ENCODE measurements at regions not wholly inside any gene's neighbourhood (a gene's known extent, or its start where the extent isn't known, plus 50 kb on each side); places are given as distances from the start of the nearest gene placed in this dataset.

DNA sequence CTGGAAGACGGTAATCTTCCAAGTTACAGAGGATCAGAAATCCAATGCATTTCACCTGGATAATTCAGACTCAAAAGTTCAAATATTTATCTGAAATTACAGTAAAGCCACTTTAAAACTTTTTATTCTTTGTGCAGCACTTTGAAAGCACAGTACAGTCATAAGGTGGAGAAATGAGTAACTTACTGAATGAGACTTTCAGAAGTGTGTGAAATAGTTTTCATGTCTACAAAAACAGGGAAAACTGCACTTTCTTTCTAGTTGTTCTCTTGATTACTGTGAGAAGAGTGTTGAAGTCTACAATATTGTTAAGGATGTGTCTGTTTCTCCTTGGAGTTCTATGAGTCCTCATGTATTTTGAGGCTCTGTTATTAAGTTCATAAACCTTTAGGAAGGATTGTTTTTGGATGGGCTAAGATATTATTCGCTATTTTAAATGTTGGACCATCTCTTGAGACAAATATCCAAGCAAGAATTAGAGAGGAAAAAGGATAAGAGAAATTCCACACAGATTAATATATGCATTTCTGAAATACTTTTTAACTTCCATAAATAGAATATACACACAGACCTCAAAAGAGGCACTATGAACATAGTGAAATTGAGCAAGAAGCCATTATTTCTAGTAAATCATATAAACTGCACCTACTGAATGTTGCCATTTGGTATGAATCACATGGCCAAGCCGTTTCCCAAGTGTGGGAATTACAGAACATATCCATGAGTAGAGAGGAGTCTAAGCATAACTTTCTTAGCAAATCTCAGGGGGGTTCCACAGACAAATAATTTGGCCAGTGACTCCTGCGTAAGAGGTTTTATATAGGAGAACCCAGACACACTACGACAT is 83.6 kb upstream of the PLEKHM1 start:
- TF ChIP-seq YY1 (IDR thresholded peaks at IDR 0.05; ENCODE audit: low read depth): no peak
- TF ChIP-seq NFIC (IDR thresholded peaks at IDR 0.05): no peak
- no peak for TF ChIP-seq CREB1 (IDR thresholded peaks at IDR 0.05; ENCODE audit: low read depth)
- TF ChIP-seq CEBPB (IDR thresholded peaks at IDR 0.05): no peak
- no peak for TF ChIP-seq ZBTB7A (IDR thresholded peaks at IDR 0.05; ENCODE audit: low read depth)
- TF ChIP-seq TCF12 (IDR thresholded peaks at IDR 0.05; ENCODE audit: low read depth): no peak
- no peak for TF ChIP-seq REST (IDR thresholded peaks at IDR 0.05; ENCODE audit: low read depth)
- TF ChIP-seq EP300 (IDR thresholded peaks at IDR 0.05; ENCODE audit: borderline replicate concordance): no peak
- no peak for TF ChIP-seq FOXM1 (IDR thresholded peaks at IDR 0.05; ENCODE audit: borderline replicate concordance, low read depth)
- no peak for TF ChIP-seq USF1 (IDR thresholded peaks at IDR 0.05)
- TF ChIP-seq, protein P1, sequence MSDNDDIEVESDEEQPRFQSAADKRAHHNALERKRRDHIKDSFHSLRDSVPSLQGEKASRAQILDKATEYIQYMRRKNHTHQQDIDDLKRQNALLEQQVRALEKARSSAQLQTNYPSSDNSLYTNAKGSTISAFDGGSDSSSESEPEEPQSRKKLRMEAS (IDR thresholded peaks at IDR 0.05): no peak
- TF ChIP-seq EGR1 (IDR thresholded peaks at IDR 0.05): no peak
- no peak for TF ChIP-seq RAD21 (IDR thresholded peaks at IDR 0.05; ENCODE audit: low read depth)
- TF ChIP-seq TAF1 (IDR thresholded peaks at IDR 0.05; ENCODE audit: low read depth): no peak
- no peak for TF ChIP-seq TEAD4 (IDR thresholded peaks at IDR 0.05)

DNA sequence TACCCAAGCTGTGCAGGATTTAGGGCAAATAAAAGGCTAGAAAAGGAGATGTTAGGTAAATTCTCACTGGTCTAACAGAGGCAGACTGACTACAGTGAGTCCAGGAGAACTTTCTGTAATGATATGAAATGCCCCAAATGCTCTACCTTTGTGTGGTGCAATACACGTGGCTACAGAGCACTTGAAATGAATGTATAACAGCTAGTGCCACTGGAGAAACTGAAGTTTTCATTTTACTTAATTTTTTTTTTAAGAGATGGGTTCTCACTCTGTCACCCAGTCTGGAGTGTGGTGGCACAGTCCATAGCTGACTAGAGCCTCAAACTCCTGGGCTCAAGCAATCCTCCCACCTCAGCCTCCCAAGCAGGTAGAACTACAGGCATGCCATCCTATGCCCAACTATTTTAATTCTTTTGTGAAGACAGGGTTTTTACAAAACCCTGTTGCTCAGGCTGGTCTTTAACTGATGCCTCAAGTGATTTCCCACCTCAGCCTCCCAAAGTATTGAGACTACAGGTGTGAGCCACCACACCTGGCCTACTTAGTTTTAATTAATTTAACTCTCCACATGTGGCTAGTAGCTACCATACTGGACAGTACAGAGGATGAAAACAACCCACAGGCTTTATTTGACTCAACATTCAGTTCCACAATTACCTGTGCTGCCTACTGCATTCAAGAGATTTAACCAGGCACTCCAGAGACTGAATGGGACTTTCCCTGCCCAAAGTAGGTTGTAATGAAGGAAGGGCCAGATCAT is 84.8 kb upstream of the PLEKHM1 start:
- TF ChIP-seq TAF1 (IDR thresholded peaks at IDR 0.05; ENCODE audit: low read depth) (no peak), CREB1 (IDR thresholded peaks at IDR 0.05; ENCODE audit: low read depth) (no peak), RAD21 (IDR thresholded peaks at IDR 0.05; ENCODE audit: low read depth) (no peak), NFIC (IDR thresholded peaks at IDR 0.05) (no peak)
- TF ChIP-seq, protein P1 (IDR thresholded peaks at IDR 0.05): no peak

DNA sequence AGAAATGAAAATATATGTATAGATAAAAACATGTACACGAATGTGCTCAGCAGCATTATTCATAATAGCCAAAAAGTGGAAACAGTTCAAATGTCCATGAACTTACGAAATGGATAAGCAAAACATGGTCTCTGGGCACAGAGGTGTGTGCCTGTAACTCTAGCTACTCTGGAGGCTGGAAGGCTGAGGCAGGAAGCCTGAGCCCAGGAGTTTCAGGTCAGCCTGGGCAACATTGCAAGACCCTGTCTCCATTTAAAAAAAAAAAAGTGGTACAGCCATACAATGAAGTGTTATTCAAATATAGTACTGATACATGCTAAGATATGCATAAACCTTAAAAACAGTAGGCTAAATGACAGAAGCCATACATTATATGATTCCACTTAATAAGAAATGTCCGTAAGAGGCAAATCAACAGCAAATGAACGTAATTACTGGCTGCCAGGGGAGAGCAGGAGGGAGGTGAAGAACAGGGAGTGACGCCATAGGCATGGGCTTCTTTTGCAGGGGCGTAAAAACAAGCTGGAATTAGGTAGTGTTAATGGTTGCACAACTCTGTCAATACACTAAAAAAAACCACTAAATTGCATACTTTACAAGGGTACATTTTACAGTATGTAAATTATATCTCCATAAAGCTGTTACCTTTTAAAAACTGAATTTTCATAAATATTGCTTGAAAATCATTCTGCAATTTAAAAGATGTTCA is 87.2 kb upstream of the PLEKHM1 start:
- TF ChIP-seq REST (IDR thresholded peaks at IDR 0.05; ENCODE audit: low read depth) (no peak), TEAD4 (IDR thresholded peaks at IDR 0.05) (no peak), YY1 (IDR thresholded peaks at IDR 0.05; ENCODE audit: low read depth) (no peak), NFIC (IDR thresholded peaks at IDR 0.05) (no peak), TCF12 (IDR thresholded peaks at IDR 0.05; ENCODE audit: low read depth) (no peak), USF1 (IDR thresholded peaks at IDR 0.05) (no peak), CEBPB (IDR thresholded peaks at IDR 0.05) (no peak), EP300 (IDR thresholded peaks at IDR 0.05; ENCODE audit: borderline replicate concordance) (no peak), ZBTB7A (IDR thresholded peaks at IDR 0.05; ENCODE audit: low read depth) (no peak), EGR1 (IDR thresholded peaks at IDR 0.05) (no peak)
- TF ChIP-seq, protein P1 (IDR thresholded peaks at IDR 0.05): no peak

DNA sequence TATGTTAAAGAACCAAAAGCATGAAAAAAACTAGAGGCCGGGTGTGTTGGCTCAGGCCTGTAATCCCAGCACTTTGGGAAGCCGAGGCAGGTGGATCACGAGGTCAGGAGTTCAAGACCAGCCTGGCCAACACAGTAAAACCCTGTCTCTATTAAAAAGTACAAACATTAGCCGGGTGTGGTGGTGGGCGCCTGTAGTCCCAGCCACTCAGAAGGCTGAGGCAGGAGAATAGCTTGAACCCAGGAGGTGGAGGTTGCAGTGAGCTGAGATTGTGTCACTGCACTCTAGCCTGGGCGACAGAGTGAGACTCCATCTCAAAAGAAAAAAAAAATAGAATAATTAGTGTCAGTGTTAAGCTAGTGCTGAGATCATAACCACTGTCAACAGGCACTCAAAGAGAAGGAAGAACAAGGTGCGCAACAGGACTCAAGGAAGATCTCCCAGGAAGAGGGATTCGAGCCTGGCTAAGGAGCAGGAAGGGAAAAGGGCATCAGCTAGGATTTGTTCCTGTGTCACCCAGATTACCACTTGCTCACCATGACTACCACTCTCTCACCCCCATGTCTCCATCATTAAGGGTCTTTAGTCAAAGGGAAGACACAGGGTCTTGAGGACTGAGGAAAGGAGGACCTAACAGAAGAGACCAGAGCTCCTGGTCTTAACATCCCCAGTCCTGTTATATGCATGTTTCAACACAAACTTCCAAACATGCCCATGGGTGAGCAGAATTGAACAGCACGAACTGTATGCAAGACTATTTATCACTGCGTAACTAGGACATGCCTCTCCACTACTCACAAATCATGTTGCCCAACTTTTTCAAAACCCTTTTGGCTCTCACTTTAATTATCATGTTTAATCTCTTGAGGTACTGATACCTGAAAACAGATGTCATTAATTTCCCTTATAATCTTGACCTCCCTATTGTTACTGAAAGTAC is 88.3 kb upstream of the PLEKHM1 start:
- TF ChIP-seq CREB1 (IDR thresholded peaks at IDR 0.05; ENCODE audit: low read depth) (no peak), EP300 (IDR thresholded peaks at IDR 0.05; ENCODE audit: borderline replicate concordance) (no peak), TCF12 (IDR thresholded peaks at IDR 0.05; ENCODE audit: low read depth) (no peak), TEAD4 (IDR thresholded peaks at IDR 0.05) (no peak), NFIC (IDR thresholded peaks at IDR 0.05) (no peak), EGR1 (IDR thresholded peaks at IDR 0.05) (no peak), RAD21 (IDR thresholded peaks at IDR 0.05; ENCODE audit: low read depth) (no peak), ZBTB7A (IDR thresholded peaks at IDR 0.05; ENCODE audit: low read depth) (no peak), FOXM1 (IDR thresholded peaks at IDR 0.05; ENCODE audit: borderline replicate concordance, low read depth) (no peak), TAF1 (IDR thresholded peaks at IDR 0.05; ENCODE audit: low read depth) (no peak), YY1 (IDR thresholded peaks at IDR 0.05; ENCODE audit: low read depth) (no peak), REST (IDR thresholded peaks at IDR 0.05; ENCODE audit: low read depth) (no peak), USF1 (IDR thresholded peaks at IDR 0.05) (no peak)
- TF ChIP-seq, protein P1 (IDR thresholded peaks at IDR 0.05): no peak
